ENCODE measurements at regions not wholly inside any gene's neighbourhood (a gene's known extent, or its start where the extent isn't known, plus 50 kb on each side); places are given as distances from the start of the nearest gene placed in this dataset.

DNA sequence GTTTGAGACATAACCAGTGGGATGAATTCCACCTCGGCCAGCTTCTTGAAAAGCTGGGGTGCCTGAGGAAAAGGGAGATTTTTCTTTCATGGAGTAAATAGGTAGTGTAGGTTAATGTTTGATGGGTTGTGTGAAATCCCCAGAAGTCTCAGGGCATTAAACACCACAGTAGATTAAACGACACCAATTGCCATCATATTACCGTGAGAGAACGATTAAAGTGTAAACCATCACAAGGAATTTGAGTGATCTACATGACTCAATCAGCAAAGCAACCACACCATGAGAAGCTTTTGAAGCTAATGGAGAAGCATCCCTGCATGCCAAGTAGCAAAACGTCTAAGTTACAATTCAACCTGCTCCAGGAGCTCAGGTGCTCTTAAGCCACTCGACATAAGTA is 322.5 kb upstream of the GATB start:
- H3K27ac Mint-ChIP-seq (ENCODE audit: unreplicated experiment) = no peak overlapping the region
- Histone ChIP-seq H3K9me3 (no peaks in the 10 kb centered on the region), H3K27me3 (replicated peaks; ENCODE audit: control insufficient read depth, insufficient read depth, low read length) (no peaks in the 10 kb centered on the region), H3K36me3 (ENCODE audit: control insufficient read depth, insufficient read depth, low read length) (no peaks in the 10 kb centered on the region), H3K4me3 (ENCODE audit: low read depth, low read length) (no peak overlapping the region), H3K4me1 (no peaks in the 10 kb centered on the region; the same call in 1 of the 2 replicates)
- POLR2A ChIA-PET = no interaction called here
- DNase-seq = no peak
- H3K36me3 Mint-ChIP-seq (ENCODE audit: insufficient read depth, unreplicated experiment) = no peaks in the 10 kb centered on the region
- no peaks in the 10 kb centered on the region for H3K27me3 Mint-ChIP-seq (ENCODE audit: insufficient read depth, unreplicated experiment)
- intact Hi-C loops (cut with micrococcal nuclease; ENCODE audit: unreplicated experiment) = no loop called here
- H3K9me3 Mint-ChIP-seq (ENCODE audit: unreplicated experiment) = no peaks in the 10 kb centered on the region
- CTCF ChIA-PET = no interaction called here
- H3K4me3 Mint-ChIP-seq (ENCODE audit: unreplicated experiment) = no peak overlapping the region
- BruUV-seq (replicated peaks) = no TSS peak
- TF ChIP-seq, protein P1, sequence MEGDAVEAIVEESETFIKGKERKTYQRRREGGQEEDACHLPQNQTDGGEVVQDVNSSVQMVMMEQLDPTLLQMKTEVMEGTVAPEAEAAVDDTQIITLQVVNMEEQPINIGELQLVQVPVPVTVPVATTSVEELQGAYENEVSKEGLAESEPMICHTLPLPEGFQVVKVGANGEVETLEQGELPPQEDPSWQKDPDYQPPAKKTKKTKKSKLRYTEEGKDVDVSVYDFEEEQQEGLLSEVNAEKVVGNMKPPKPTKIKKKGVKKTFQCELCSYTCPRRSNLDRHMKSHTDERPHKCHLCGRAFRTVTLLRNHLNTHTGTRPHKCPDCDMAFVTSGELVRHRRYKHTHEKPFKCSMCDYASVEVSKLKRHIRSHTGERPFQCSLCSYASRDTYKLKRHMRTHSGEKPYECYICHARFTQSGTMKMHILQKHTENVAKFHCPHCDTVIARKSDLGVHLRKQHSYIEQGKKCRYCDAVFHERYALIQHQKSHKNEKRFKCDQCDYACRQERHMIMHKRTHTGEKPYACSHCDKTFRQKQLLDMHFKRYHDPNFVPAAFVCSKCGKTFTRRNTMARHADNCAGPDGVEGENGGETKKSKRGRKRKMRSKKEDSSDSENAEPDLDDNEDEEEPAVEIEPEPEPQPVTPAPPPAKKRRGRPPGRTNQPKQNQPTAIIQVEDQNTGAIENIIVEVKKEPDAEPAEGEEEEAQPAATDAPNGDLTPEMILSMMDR (IDR thresholded peaks at IDR 0.05; ENCODE audit: insufficient read depth in 1 of 2, low read depth in 1 of 2, low read length in 1 of 2, severe bottlenecking in 1 of 2, unreplicated experiment in 1 of 2) = no peak
- H3K4me1 Mint-ChIP-seq (ENCODE audit: low read depth, unreplicated experiment) = no peaks in the 10 kb centered on the region

DNA sequence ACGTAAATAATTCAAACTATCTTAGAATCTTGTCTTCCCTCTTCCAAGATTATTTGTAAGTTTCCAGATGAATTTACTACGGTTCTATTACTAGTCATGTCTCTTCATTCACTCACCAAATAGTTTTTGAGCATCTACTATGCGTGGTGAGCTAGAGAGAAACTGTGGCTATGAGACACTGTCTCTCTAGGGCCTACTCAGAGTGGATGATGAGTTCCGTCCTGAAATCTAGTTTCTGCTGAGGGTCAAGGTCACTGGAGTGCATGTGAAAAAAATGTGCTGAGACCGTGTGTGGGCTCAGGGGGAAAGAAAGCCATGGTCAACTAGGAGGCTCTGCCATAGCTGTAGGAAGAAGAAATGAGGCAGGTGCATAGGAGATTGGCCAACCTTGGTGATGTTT is 320.2 kb upstream of the GATB start:
- no peaks in the 10 kb centered on the region for H3K9me3 ChIP-seq
- POLR2A ChIA-PET = no interaction called here
- Mint-ChIP-seq H3K4me1 (ENCODE audit: low read depth, unreplicated experiment) (no peaks in the 10 kb centered on the region), H3K36me3 (ENCODE audit: insufficient read depth, unreplicated experiment) (no peaks in the 10 kb centered on the region), H3K27ac (ENCODE audit: unreplicated experiment) (no peak overlapping the region), H3K4me3 (ENCODE audit: unreplicated experiment) (no peak overlapping the region), H3K27me3 (ENCODE audit: insufficient read depth, unreplicated experiment) (no peaks in the 10 kb centered on the region), H3K9me3 (ENCODE audit: unreplicated experiment) (no peaks in the 10 kb centered on the region)
- no peak for DNase-seq
- no peaks in the 10 kb centered on the region; the same call in 1 of the 2 replicates for H3K4me1 ChIP-seq
- CTCF ChIA-PET = no interaction called here
- no peak overlapping the region for H3K4me3 ChIP-seq (ENCODE audit: low read depth, low read length)
- no TSS peak for BruUV-seq (replicated peaks)
- TF ChIP-seq, protein P1 (IDR thresholded peaks at IDR 0.05; ENCODE audit: insufficient read depth in 1 of 2, low read depth in 1 of 2, low read length in 1 of 2, severe bottlenecking in 1 of 2, unreplicated experiment in 1 of 2) = no peak
- intact Hi-C loops (cut with micrococcal nuclease; ENCODE audit: unreplicated experiment) = no loop called here
- H3K27me3 ChIP-seq (replicated peaks; ENCODE audit: control insufficient read depth, insufficient read depth, low read length) = no peaks in the 10 kb centered on the region
- no peaks in the 10 kb centered on the region for H3K36me3 ChIP-seq (ENCODE audit: control insufficient read depth, insufficient read depth, low read length)

DNA sequence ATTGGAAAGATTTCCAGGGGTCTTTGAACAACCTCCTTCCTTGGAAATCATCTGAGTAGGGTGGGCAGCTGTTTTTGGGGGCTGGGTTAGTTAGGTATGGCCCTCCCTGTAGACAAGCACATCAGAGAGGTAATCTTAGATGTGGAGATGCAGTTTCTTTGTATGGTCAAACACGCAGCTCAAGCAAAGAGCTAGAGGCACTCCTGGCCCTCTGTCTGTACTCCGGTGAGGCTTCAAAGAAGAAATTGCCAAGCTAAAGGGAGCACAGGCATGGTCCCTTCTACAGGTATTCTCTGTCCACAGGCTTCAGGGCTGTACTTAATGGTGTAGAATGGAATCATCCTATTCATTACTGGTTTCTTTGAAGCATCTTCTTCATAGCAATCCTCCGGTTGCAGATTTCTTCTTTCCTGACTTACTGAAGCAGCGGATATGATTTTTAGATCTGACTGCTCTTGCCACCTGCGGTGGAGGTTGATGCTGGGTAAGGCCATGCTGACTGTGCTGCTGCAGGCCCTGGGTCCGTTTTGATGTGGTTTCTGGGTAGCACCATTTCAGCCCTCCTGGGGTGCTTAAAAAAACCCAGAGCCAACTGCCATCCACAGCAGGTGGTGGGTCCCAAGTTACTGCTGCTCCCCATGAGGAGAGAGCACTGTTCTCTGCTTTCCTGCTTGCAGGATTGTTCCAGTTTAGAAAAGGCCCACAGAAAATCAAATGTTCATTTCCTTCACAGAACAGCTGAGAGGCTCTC is 318.9 kb upstream of the GATB start:
- H3K36me3 Mint-ChIP-seq (ENCODE audit: insufficient read depth, unreplicated experiment) = no peaks in the 10 kb centered on the region
- H3K4me1 ChIP-seq = no peaks in the 10 kb centered on the region
- intact Hi-C loops (cut with micrococcal nuclease; ENCODE audit: unreplicated experiment) = no loop called here
- no peak overlapping the region for H3K27ac Mint-ChIP-seq (ENCODE audit: unreplicated experiment)
- TF ChIP-seq, protein P1 (IDR thresholded peaks at IDR 0.05; ENCODE audit: insufficient read depth in 1 of 2, low read depth in 1 of 2, low read length in 1 of 2, severe bottlenecking in 1 of 2, unreplicated experiment in 1 of 2) = no peak
- no peaks in the 10 kb centered on the region for H3K27me3 ChIP-seq (replicated peaks; ENCODE audit: control insufficient read depth, insufficient read depth, low read length)
- no peaks in the 10 kb centered on the region for H3K4me1 Mint-ChIP-seq (ENCODE audit: low read depth, unreplicated experiment)
- no peaks in the 10 kb centered on the region for H3K36me3 ChIP-seq (ENCODE audit: control insufficient read depth, insufficient read depth, low read length)
- DNase-seq = no peak
- H3K4me3 Mint-ChIP-seq (ENCODE audit: unreplicated experiment) = no peak overlapping the region
- POLR2A ChIA-PET = no interaction called here
- no peaks in the 10 kb centered on the region for H3K27me3 Mint-ChIP-seq (ENCODE audit: insufficient read depth, unreplicated experiment)
- no peaks in the 10 kb centered on the region for H3K9me3 ChIP-seq
- H3K9me3 Mint-ChIP-seq (ENCODE audit: unreplicated experiment) = no peaks in the 10 kb centered on the region
- no TSS peak for BruUV-seq (replicated peaks)
- CTCF ChIA-PET = interaction anchor here (0.6 kb wide), 1 partner anchor 10 kb away, joined by 3 read pairs; no protein-coding TSS in a partner anchor
- no peak overlapping the region for H3K4me3 ChIP-seq (ENCODE audit: low read depth, low read length)

All from Caco-2 (cell line).